Astrocyte of the cerebellum (primary cell): ENCODE measurements at regions not wholly inside any gene's neighbourhood (a gene's known extent, or its start where the extent isn't known, plus 50 kb on each side); places are given as distances from the start of the nearest gene placed in this dataset.
"Not testable (repeated sequence)": the region's sequence is repeated elsewhere in the genome, so short reads cannot be mapped to it uniquely, and the experiment has no call there.

Experiments
- DNase-seq: peaks from one replicate; pipeline ENCODE4 v3.0.0-alpha.2; 2011; ENCODE audit warnings: low read depth
- H3K4me3 ChIP-seq: 2 replicates; pipeline ENCODE4 v1.5.1; 2011; ENCODE audit warnings: mild to moderate bottlenecking, low read depth, low read length, moderate library complexity
- CTCF ChIP-seq: IDR thresholded peaks from 2 replicates; pipeline ENCODE4 v1.5.1; 2012; ENCODE audit warnings: low read length, low read depth, moderate library complexity, mild to moderate bottlenecking; ENCODE audit errors: missing control alignments
- in situ Hi-C: cut with HindIII; loops from 2 replicates; pipeline ENCODE4 v1.10.0; 2017; ENCODE audit warnings: low sequenced_read_pairs

- H3K4me3 ChIP-seq: no peak overlapping the region
- in situ Hi-C loops: no loop called here
- DNase-seq: no peak
- TF ChIP-seq CTCF: no peak
Measured at GRCh38 chr11:79617561-79617960, 176.7 kb upstream of the TENM4 start.

DNA sequence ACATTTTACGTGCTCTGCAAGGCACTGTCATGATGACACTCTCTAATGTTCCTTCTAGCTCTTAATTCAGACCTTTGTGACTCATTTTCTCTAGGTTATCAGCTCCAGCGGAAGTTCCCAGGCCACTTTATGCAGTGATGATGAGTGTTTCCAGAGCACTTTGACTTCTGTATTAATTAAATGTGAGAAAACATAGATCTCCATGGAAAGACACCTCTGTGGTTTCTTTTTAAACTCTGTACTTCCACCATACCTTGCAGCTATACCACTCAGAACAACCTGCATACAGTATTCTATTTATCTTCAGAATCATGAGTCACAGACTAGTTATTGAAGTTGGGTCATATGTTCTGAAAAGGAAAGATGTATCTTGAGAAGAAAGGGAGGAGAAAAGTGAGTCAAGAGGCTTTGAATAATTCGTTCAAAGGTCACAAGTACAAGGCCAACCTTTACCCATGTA is 175.6 kb upstream of the TENM4 start:
- DNase-seq: no peak
- H3K4me3 ChIP-seq: no peak overlapping the region
- no peak for TF ChIP-seq CTCF
- in situ Hi-C loops: no loop called here

- in situ Hi-C loops: no loop called here
- TF ChIP-seq CTCF: no peak
- DNase-seq: no peak
- no peak overlapping the region for H3K4me3 ChIP-seq
Measured at GRCh38 chr11:79615425-79615824, 174.6 kb upstream of the TENM4 start.

- no peak for DNase-seq
- H3K4me3 ChIP-seq: no peak overlapping the region
- TF ChIP-seq CTCF: no peak
- in situ Hi-C loops: no loop called here
Measured at GRCh38 chr11:79610678-79611077, 169.8 kb upstream of the TENM4 start.

GRCh38 chr11:79610139-79610538 is 169.3 kb upstream of the TENM4 start:
- no peak for DNase-seq
- in situ Hi-C loops: no loop called here
- H3K4me3 ChIP-seq: no peak overlapping the region
- TF ChIP-seq CTCF: no peak

DNA sequence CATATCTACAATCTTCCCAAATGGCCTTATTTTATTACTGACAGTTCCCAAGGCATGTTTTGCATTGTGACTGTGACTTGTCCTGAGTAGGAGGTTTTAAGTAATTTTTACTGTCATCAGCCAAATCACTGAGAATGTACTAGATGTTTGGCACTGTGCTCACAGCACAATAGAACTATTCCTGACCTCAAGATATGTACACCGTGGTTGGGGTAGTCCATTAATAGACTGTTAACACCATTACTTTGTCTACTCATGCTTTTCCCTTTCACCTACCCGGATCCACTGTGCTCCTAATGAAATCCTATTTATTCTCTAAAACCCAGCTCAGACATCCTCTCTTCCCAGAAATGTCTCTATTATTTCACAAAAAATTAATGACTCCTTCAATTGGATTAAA is 168.7 kb upstream of the TENM4 start:
- in situ Hi-C loops: no loop called here
- DNase-seq: no peak
- H3K4me3 ChIP-seq: no peak overlapping the region
- TF ChIP-seq CTCF: no peak

GRCh38 chr11:79606461-79606860 is 165.6 kb upstream of the TENM4 start:
- DNase-seq, in situ Hi-C loops, H3K4me3 ChIP-seq: not testable (repeated sequence)
